HL-60 (cell line): ENCODE measurements at regions not wholly inside any gene's neighbourhood (a gene's known extent, or its start where the extent isn't known, plus 50 kb on each side); places are given as distances from the start of the nearest gene placed in this dataset.

ENCODE experiments used
- POLR2AphosphoS5 ChIP-seq: IDR thresholded peaks from 2 replicates; pipeline ENCODE4 v1.6.1; 2012; ENCODE audit warnings: low read depth
- REST ChIP-seq: IDR thresholded peaks from 2 replicates; pipeline ENCODE4 v1.6.1; 2012; ENCODE audit warnings: low read depth; ENCODE audit not compliant: insufficient replicate concordance
- TF ChIP-seq, protein P1 (sequence below): IDR thresholded peaks from one replicate; pipeline ENCODE4 v1.5.1; 2011; ENCODE audit warnings: low read length, control low read depth, inconsistent platforms; ENCODE audit not compliant: insufficient read depth

DNA sequence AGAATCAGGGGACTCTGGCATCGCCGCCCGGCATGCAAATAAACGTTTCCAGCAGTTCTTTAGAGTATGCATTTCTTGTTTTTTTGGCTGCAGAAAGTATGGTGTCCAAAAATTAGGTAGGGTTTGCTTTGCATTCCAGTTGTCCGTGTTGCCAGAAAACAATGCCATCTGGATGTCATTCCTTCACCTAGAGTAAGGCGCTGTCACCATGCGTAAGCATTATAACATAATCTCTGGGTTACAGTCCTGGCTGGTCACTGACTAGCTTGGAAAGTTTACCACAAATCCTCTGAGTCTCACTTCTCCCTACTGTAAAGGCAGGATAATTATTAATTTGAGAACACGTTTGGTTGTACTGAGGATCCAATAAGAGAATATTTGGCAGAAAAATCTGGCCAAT lies 457.7 kb downstream of the XYLT1 start:
- TF ChIP-seq REST, result no peak
- TF ChIP-seq, protein P1, sequence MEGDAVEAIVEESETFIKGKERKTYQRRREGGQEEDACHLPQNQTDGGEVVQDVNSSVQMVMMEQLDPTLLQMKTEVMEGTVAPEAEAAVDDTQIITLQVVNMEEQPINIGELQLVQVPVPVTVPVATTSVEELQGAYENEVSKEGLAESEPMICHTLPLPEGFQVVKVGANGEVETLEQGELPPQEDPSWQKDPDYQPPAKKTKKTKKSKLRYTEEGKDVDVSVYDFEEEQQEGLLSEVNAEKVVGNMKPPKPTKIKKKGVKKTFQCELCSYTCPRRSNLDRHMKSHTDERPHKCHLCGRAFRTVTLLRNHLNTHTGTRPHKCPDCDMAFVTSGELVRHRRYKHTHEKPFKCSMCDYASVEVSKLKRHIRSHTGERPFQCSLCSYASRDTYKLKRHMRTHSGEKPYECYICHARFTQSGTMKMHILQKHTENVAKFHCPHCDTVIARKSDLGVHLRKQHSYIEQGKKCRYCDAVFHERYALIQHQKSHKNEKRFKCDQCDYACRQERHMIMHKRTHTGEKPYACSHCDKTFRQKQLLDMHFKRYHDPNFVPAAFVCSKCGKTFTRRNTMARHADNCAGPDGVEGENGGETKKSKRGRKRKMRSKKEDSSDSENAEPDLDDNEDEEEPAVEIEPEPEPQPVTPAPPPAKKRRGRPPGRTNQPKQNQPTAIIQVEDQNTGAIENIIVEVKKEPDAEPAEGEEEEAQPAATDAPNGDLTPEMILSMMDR, result no peak
- no peak for TF ChIP-seq POLR2AphosphoS5
